DND-41 (cell line): ENCODE measurements at regions not wholly inside any gene's neighbourhood (a gene's known extent, or its start where the extent isn't known, plus 50 kb on each side); places are given as distances from the start of the nearest gene placed in this dataset.

Experiments
- ATAC-seq: fragments of 200-7000 bp; cut with Tn5 transposase; 3 replicates; pipeline ENCODE4 v1.9.1; 2021; ENCODE audit warnings: low read depth; ENCODE audit not compliant: insufficient read depth
- DNase-seq: peaks from one replicate; pipeline ENCODE4 v3.0.0-alpha.2; 2020
- H2AFZ ChIP-seq: 2 replicates; pipeline ENCODE4 v1.6.0; 2012; ENCODE audit warnings: low read depth, low read length
- H3K27ac ChIP-seq: 2 replicates; pipeline ENCODE4 v1.5.1; 2012; ENCODE audit warnings: low read length, inconsistent platforms
- H3K27me3 ChIP-seq: fragments of 200-600 bp; sonication (generic); 2 replicates; pipeline ENCODE4 v1.6.0; 2012; ENCODE audit warnings: low read length, mild to moderate bottlenecking, inconsistent platforms; ENCODE audit not compliant: insufficient read depth, poor library complexity
- H3K36me3 ChIP-seq: 2 replicates; pipeline ENCODE4 v1.5.1; 2012; ENCODE audit warnings: low read length, inconsistent platforms; ENCODE audit not compliant: insufficient read depth
- H3K4me1 ChIP-seq: 2 replicates; pipeline ENCODE4 v1.5.1; 2012; ENCODE audit warnings: mild to moderate bottlenecking, low read length; ENCODE audit not compliant: insufficient read depth
- H3K4me2 ChIP-seq: 2 replicates; pipeline ENCODE4 v1.6.0; 2012; ENCODE audit warnings: mild to moderate bottlenecking, moderate library complexity, low read length, inconsistent platforms; ENCODE audit not compliant: insufficient read depth
- H3K4me3 ChIP-seq, 2 experiments: fragments of 200-600 bp in 1 of 2; shearing (Covaris generic) in 1 of 2; 2 replicates each; pipeline ENCODE4 v1.5.1; 2012 to 2016; ENCODE audit warnings: inconsistent platforms in 2 of 2, low read length in 2 of 2, mild to moderate bottlenecking in 2 of 2, low read depth in 1 of 2, moderate library complexity in 1 of 2
- H3K79me2 ChIP-seq: 2 replicates; pipeline ENCODE4 v1.6.0; 2012; ENCODE audit warnings: low read length, inconsistent platforms; ENCODE audit not compliant: insufficient read depth
- H3K9ac ChIP-seq: 2 replicates; pipeline ENCODE4 v1.6.0; 2012; ENCODE audit warnings: low read depth, mild to moderate bottlenecking, inconsistent platforms, low read length, moderate library complexity
- H3K9me3 ChIP-seq: 2 replicates; pipeline ENCODE4 v1.5.1; 2012; ENCODE audit warnings: low read length, moderate library complexity, mild to moderate bottlenecking, inconsistent platforms; ENCODE audit not compliant: insufficient read depth, severe bottlenecking
- H4K20me1 ChIP-seq: 2 replicates; pipeline ENCODE4 v1.6.0; 2012; ENCODE audit warnings: low read length; ENCODE audit not compliant: insufficient read depth
- EZH2 ChIP-seq: IDR thresholded peaks from 3 replicates; pipeline ENCODE4 v1.6.1; 2012; ENCODE audit warnings: borderline replicate concordance, low read depth, mild to moderate bottlenecking, moderate library complexity, low read length, inconsistent platforms; ENCODE audit not compliant: severe bottlenecking
- TF ChIP-seq, protein P1 (sequence below): IDR thresholded peaks from 2 replicates; pipeline ENCODE4 v1.5.1; 2012; ENCODE audit warnings: borderline replicate concordance, low read length, moderate library complexity, mild to moderate bottlenecking; ENCODE audit not compliant: poor library complexity, severe bottlenecking; ENCODE audit errors: extremely low read depth

DNA sequence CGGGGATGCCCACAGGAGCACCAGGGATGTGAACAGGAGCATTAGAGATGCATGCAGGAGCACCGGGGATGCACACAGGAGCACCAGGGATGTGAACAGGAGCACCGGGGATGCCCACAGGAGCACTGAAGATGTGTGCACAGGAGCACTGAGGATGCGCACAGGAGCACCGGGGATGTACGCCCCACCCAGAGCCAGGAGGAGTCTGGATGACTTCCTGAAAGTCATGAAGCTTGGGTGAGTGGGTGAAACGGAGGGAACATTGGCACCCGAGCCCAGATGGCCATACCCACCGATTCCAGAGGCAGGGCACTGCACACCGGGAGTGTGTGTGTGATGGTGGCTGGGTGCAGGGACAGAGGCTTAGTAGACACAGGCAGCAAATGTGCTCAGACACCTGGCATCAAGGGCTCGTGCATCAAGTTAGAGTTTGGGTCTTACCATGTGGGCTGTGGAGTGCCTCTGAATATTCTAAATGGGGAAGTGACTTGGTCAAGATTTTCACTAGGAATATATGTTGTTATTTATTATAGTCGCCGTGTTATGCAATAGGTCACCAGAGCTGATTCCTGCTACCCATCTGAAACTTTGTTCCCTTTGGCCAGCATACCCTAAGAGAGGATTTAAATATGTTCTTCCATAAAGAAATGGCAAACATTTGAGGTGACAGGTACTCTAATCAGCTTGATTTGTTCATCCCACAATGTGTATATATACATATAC, 365.8 kb upstream of the MYT1L start:
- ATAC-seq = no peak
- H3K4me3 ChIP-seq = no peak overlapping the region
- H3K9ac ChIP-seq = no peak overlapping the region
- H2AFZ ChIP-seq = no peak overlapping the region
- DNase-seq = no peak
- H4K20me1 ChIP-seq = no peaks in the 10 kb centered on the region
- no peak overlapping the region for H3K27ac ChIP-seq
- no peaks in the 10 kb centered on the region for H3K79me2 ChIP-seq
- H3K4me2 ChIP-seq = no peak overlapping the region
- H3K27me3 ChIP-seq = peaks cover 8% of the 10 kb centered on the region
- no peaks in the 10 kb centered on the region for H3K4me1 ChIP-seq
- no peak for TF ChIP-seq EZH2
- TF ChIP-seq, protein P1, sequence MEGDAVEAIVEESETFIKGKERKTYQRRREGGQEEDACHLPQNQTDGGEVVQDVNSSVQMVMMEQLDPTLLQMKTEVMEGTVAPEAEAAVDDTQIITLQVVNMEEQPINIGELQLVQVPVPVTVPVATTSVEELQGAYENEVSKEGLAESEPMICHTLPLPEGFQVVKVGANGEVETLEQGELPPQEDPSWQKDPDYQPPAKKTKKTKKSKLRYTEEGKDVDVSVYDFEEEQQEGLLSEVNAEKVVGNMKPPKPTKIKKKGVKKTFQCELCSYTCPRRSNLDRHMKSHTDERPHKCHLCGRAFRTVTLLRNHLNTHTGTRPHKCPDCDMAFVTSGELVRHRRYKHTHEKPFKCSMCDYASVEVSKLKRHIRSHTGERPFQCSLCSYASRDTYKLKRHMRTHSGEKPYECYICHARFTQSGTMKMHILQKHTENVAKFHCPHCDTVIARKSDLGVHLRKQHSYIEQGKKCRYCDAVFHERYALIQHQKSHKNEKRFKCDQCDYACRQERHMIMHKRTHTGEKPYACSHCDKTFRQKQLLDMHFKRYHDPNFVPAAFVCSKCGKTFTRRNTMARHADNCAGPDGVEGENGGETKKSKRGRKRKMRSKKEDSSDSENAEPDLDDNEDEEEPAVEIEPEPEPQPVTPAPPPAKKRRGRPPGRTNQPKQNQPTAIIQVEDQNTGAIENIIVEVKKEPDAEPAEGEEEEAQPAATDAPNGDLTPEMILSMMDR = no peak
- no peaks in the 10 kb centered on the region for H3K36me3 ChIP-seq
- H3K9me3 ChIP-seq = no peaks in the 10 kb centered on the region

DNA sequence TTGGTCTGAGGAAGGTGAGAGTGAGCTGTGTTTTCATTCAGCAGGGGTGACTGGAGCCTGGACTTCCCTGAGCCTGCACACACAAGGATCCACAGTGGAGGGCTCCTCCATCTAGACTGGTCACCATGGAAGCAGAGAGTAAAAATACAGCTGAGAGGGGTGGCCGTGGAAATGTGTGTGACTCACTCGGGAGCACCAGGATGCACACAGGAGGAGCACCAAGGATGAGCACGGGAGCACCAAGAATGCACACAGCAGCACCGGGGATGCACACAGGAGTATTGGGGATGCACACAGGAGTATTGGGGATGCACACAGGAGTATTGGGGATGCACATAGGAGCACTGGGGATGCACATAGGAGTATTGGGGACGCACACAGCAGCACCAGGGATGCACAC, 365.2 kb upstream of the MYT1L start:
- DNase-seq (no peak), ATAC-seq (no peak)
- Histone ChIP-seq H3K4me3 (no peak overlapping the region), H3K79me2 (no peaks in the 10 kb centered on the region), H3K36me3 (no peaks in the 10 kb centered on the region), H3K9me3 (no peaks in the 10 kb centered on the region), H3K9ac (no peak overlapping the region), H3K27me3 (peaks cover 8% of the 10 kb centered on the region), H2AFZ (no peak overlapping the region), H3K27ac (no peak overlapping the region), H3K4me1 (no peaks in the 10 kb centered on the region), H4K20me1 (no peaks in the 10 kb centered on the region), H3K4me2 (no peak overlapping the region)
- TF ChIP-seq, protein P1 = no peak
- no peak for TF ChIP-seq EZH2

DNA sequence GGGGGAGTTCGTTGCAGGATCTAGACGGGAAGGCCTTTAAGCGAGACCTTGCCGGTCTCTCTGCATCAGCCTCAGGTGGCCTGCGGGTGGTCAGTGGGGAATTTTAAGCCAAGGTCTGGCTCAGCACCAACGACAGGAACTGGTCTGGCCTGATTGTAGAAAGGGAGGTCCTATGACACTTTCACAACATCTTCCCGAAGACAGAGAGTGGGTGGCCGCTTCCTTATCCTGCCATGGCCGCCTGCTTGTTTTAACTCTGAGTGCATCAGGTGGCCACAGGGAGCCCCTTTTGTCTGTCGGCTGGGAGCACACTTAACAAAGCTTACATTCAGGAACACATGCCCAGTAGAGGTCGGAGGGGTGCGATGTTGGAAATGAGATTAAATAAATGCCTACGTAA, 363.7 kb upstream of the MYT1L start:
- H3K9ac ChIP-seq = no peak overlapping the region
- DNase-seq = no peak
- ATAC-seq = no peak

More for the DNA sequence above, 363.7 kb upstream of the MYT1L start:
- no peak overlapping the region for H3K4me3 ChIP-seq
- no peaks in the 10 kb centered on the region for H3K36me3 ChIP-seq
- TF ChIP-seq, protein P1 = no peak
- TF ChIP-seq EZH2 = no peak
- H2AFZ ChIP-seq = no peak overlapping the region
- H3K27me3 ChIP-seq = peaks cover 8% of the 10 kb centered on the region
- no peak overlapping the region for H3K27ac ChIP-seq
- H3K9me3 ChIP-seq = no peaks in the 10 kb centered on the region
- no peaks in the 10 kb centered on the region for H3K79me2 ChIP-seq
- no peaks in the 10 kb centered on the region for H3K4me1 ChIP-seq
- H4K20me1 ChIP-seq = no peaks in the 10 kb centered on the region
- H3K4me2 ChIP-seq = no peak overlapping the region
